SK-N-SH (cell line): ENCODE measurements at regions not wholly inside any gene's neighbourhood (a gene's known extent, or its start where the extent isn't known, plus 50 kb on each side); places are given as distances from the start of the nearest gene placed in this dataset.

ENCODE experiments used
- CTCF ChIA-PET: fragments of 300-600, 350-600 bp; formaldehyde crosslinking; extraction: SDS; loops from one replicate; lab custom pipeline; 2021; lab: Yijun Ruan, JAX
- POLR2A ChIA-PET: fragments of 350-600 bp; sonication (Branson Sonifier 250); formaldehyde crosslinking; extraction: SDS; loops from one replicate; lab custom pipeline; 2020; ENCODE audit warnings: antibody characterized with exemption, inconsistent platforms; lab: Yijun Ruan, JAX
- DNase-seq: peaks from one replicate; pipeline ENCODE4 v3.0.0; 2012
- H2AFZ ChIP-seq: fragments of 200-600 bp; sonication (generic); 2 replicates; pipeline ENCODE4 v1.8.1; 2016; ENCODE audit warnings: antibody characterized with exemption, mild to moderate bottlenecking, low read depth
- H3F3A ChIP-seq: fragments of 200-600 bp; sonication (generic); replicated peaks from 2 replicates; pipeline ENCODE3; 2016; ENCODE audit warnings: antibody characterized with exemption, mild to moderate bottlenecking; ENCODE audit not compliant: insufficient read depth
- H3K27ac ChIP-seq, 2 experiments: fragments of 200-500 bp in 1 of 2; fragments of 200-600 bp in 1 of 2; sonication (Bioruptor generic) in 1 of 2; sonication (generic), shearing (Covaris generic) in 1 of 2; 2 replicates each; pipeline versions ENCODE4 v1.5.1 to v1.6.1; 2014 to 2016; ENCODE audit warnings: low read depth in 2 of 2, inconsistent platforms in 1 of 2, low read length in 1 of 2, mild to moderate bottlenecking in 1 of 2, mixed read lengths in 1 of 2
- H3K27me3 ChIP-seq: fragments of 200-600 bp; sonication (generic), shearing (Covaris generic); 2 replicates; pipeline ENCODE4 v1.6.1; 2016; ENCODE audit warnings: mixed run types; ENCODE audit not compliant: insufficient read depth
- H3K36me3 ChIP-seq, 2 experiments: fragments of 200-500 bp in 1 of 2; fragments of 200-600 bp in 1 of 2; sonication (Bioruptor generic) in 1 of 2; sonication (generic) in 1 of 2; replicated peaks in 1 of 2; 2 replicates each; pipeline versions ENCODE3 to v1.5.1; 2014 to 2016; ENCODE audit warnings: low read length in 1 of 2, mild to moderate bottlenecking in 1 of 2; ENCODE audit not compliant: insufficient read depth in 2 of 2, control insufficient read depth in 1 of 2
- H3K4me1 ChIP-seq, 2 experiments: fragments of 200-500 bp in 1 of 2; fragments of 200-600 bp in 1 of 2; sonication (Bioruptor generic) in 1 of 2; sonication (generic), shearing (Covaris generic) in 1 of 2; 2 replicates each; pipeline versions ENCODE4 v1.5.1 to v1.6.1; 2014 to 2016; ENCODE audit warnings: low read depth in 1 of 2, low read length in 1 of 2, mixed run types in 1 of 2; ENCODE audit not compliant: insufficient read depth in 2 of 2, control insufficient read depth in 1 of 2
- H3K4me2 ChIP-seq: fragments of 200-600 bp; sonication (generic), shearing (Covaris generic); 2 replicates; pipeline ENCODE4 v1.6.1; 2017; ENCODE audit warnings: mixed run types
- H3K4me3 ChIP-seq, 2 experiments: fragments of 200-500 bp in 1 of 2; fragments of 200-600 bp in 1 of 2; sonication (Bioruptor generic) in 1 of 2; sonication (generic), shearing (Covaris generic) in 1 of 2; 2 replicates each; pipeline versions ENCODE4 v1.5.1 to v1.8.1; 2014 to 2016; ENCODE audit warnings: low read depth in 2 of 2, inconsistent platforms in 1 of 2, low read length in 1 of 2, mild to moderate bottlenecking in 1 of 2, mixed read lengths in 1 of 2, moderate library complexity in 1 of 2
- H3K79me2 ChIP-seq: fragments of 200-600 bp; sonication (generic); 2 replicates; pipeline ENCODE4 v1.8.1; 2017; ENCODE audit warnings: mild to moderate bottlenecking; ENCODE audit not compliant: insufficient read depth
- H3K9ac ChIP-seq: fragments of 200-600 bp; sonication (generic); 2 replicates; pipeline ENCODE4 v1.6.1; 2017; ENCODE audit warnings: mixed run types
- H3K9me2 ChIP-seq: fragments of 200-600 bp; sonication (generic); 2 replicates; pipeline ENCODE4 v1.6.1; 2017; ENCODE audit warnings: mixed run types
- H3K9me3 ChIP-seq: fragments of 200-600 bp; sonication (generic); 2 replicates; pipeline ENCODE4 v1.6.1; 2017; ENCODE audit warnings: mixed run types, mild to moderate bottlenecking, moderate library complexity
- H4K20me1 ChIP-seq: fragments of 200-600 bp; sonication (generic); 2 replicates; pipeline ENCODE4 v1.6.1; 2017; ENCODE audit warnings: mild to moderate bottlenecking, mixed run types; ENCODE audit not compliant: insufficient read depth
- CHD2 ChIP-seq: fragments of 150-350 bp; IDR thresholded peaks from 2 replicates; pipeline ENCODE4 v1.6.1; 2018; ENCODE audit warnings: low read length; ENCODE audit not compliant: partially characterized antibody
- EP300 ChIP-seq, 2 experiments: IDR thresholded peaks; 2 replicates each; pipeline versions ENCODE4 v1.4.0 to v1.6.1; 2012; ENCODE audit warnings: borderline replicate concordance in 1 of 2, low read depth in 1 of 2, low read length in 1 of 2
- EZH2phosphoT487 ChIP-seq: fragments of 200-600 bp; sonication (generic); IDR thresholded peaks from 2 replicates; pipeline ENCODE4 v1.6.1; 2017; ENCODE audit warnings: low read depth, mixed run types, mild to moderate bottlenecking, antibody characterized with exemption, moderate library complexity, borderline replicate concordance
- FOSL2 ChIP-seq: IDR thresholded peaks from 2 replicates; pipeline ENCODE4 v1.4.0; 2012; ENCODE audit warnings: low read depth, mild to moderate bottlenecking, moderate library complexity, borderline replicate concordance
- FOXM1 ChIP-seq: IDR thresholded peaks from 2 replicates; pipeline ENCODE4 v1.4.0; 2012; ENCODE audit warnings: low read depth, mild to moderate bottlenecking
- GATA2 ChIP-seq: sonication (generic); formaldehyde crosslinking; IDR thresholded peaks from 2 replicates; pipeline ENCODE4 v1.5.0; 2020; ENCODE audit warnings: mild to moderate bottlenecking, missing genetic modification reagents
- IRF3 ChIP-seq: fragments of 150-350 bp; IDR thresholded peaks from 2 replicates; pipeline ENCODE4 v1.6.1; 2016; ENCODE audit warnings: mild to moderate bottlenecking, low read depth, low read length
- NFIC ChIP-seq: IDR thresholded peaks from 2 replicates; pipeline ENCODE4 v1.4.0; 2012; ENCODE audit warnings: borderline replicate concordance
- RFX5 ChIP-seq: IDR thresholded peaks from 2 replicates; pipeline ENCODE4 v1.6.1; 2012; ENCODE audit warnings: mild to moderate bottlenecking, improper control_type of control experiment, low read length
- SIN3A ChIP-seq: IDR thresholded peaks from 2 replicates; pipeline ENCODE4 v1.6.1; 2012; ENCODE audit warnings: low read depth, mild to moderate bottlenecking, low read length, moderate library complexity, borderline replicate concordance
- TAF1 ChIP-seq: IDR thresholded peaks from 2 replicates; pipeline ENCODE4 v1.6.1; 2012; ENCODE audit warnings: low read depth, mild to moderate bottlenecking, low read length, moderate library complexity, borderline replicate concordance
- TEAD4 ChIP-seq: IDR thresholded peaks from 2 replicates; pipeline ENCODE4 v1.4.0; 2012; ENCODE audit warnings: mild to moderate bottlenecking, borderline replicate concordance; ENCODE audit not compliant: insufficient read depth
- YY1 ChIP-seq: IDR thresholded peaks from 2 replicates; pipeline ENCODE4 v1.4.0; 2012; ENCODE audit warnings: low read depth, mild to moderate bottlenecking
- WGBS: methylation state at CpG from one replicate; pipeline ENCODE4 v1.1.6; 2017; ENCODE audit warnings: low lambda C conversion rate; 5-methylcytosine and 5-hydroxymethylcytosine counted together

GRCh38 chr7:156120552-156120951, 308.3 kb upstream of the SHH start:
- Histone ChIP-seq H3K4me1 (no peaks in the 10 kb centered on the region), H3K27ac (no peak overlapping the region), H3K27me3 (peaks cover 81% of the 10 kb centered on the region), H3K4me3 (no peak overlapping the region), H3K4me2 (no peak overlapping the region), H3K79me2 (no peaks in the 10 kb centered on the region), H3F3A (no peaks in the 10 kb centered on the region), H2AFZ (no peak overlapping the region), H3K9me3 (no peaks in the 10 kb centered on the region), H3K9ac (no peak overlapping the region), H3K9me2 (no peaks in the 10 kb centered on the region), H3K36me3 (no peaks in the 10 kb centered on the region), H4K20me1 (no peaks in the 10 kb centered on the region)
- no peak for TF ChIP-seq GATA2 (CRISPR knock-in tag)
- no peak for TF ChIP-seq IRF3
- 11% methylated on average over 17 of the region's 17 CpGs for WGBS
- DNase-seq: no peak
- ChIA-PET POLR2A (no interaction called here), CTCF (no interaction called here)

- Histone ChIP-seq H4K20me1 (no peaks in the 10 kb centered on the region), H3K9me3 (no peaks in the 10 kb centered on the region), H3K27ac (no peak overlapping the region), H3K4me1 (no peaks in the 10 kb centered on the region), H3K4me2 (no peak overlapping the region), H3K36me3 (no peaks in the 10 kb centered on the region), H3K79me2 (no peaks in the 10 kb centered on the region), H2AFZ (no peak overlapping the region), H3K9ac (no peak overlapping the region), H3K4me3 (no peak overlapping the region), H3K9me2 (no peaks in the 10 kb centered on the region), H3K27me3 (peaks cover 74% of the 10 kb centered on the region), H3F3A (no peaks in the 10 kb centered on the region)
- ChIA-PET POLR2A (no interaction called here), CTCF (no interaction called here)
- WGBS: 5% methylated on average over 6 of the region's 6 CpGs
- TF ChIP-seq TEAD4: no peak
- no peak for TF ChIP-seq EZH2phosphoT487
- TF ChIP-seq CHD2: no peak
- TF ChIP-seq NFIC: no peak
- TF ChIP-seq TAF1: no peak
- TF ChIP-seq EP300 (IDR thresholded peaks at IDR 0.05; ENCODE audit: borderline replicate concordance in 1 of 2, low read depth in 1 of 2, low read length in 1 of 2): no peak
- TF ChIP-seq SIN3A: no peak
- TF ChIP-seq FOXM1: no peak
- TF ChIP-seq FOSL2: no peak
- TF ChIP-seq RFX5: no peak
- no peak for TF ChIP-seq YY1
- no peak for DNase-seq
These were observed 307.5 kb upstream of the SHH start for GRCh38 chr7:156119771-156120170.
